ENCODE measurements at regions not wholly inside any gene's neighbourhood (a gene's known extent, or its start where the extent isn't known, plus 50 kb on each side); places are given as distances from the start of the nearest gene placed in this dataset.
"Not testable (repeated sequence)": the region's sequence is repeated elsewhere in the genome, so short reads cannot be mapped to it uniquely, and the experiment has no call there.

- in situ Hi-C loops (cut with HindIII; ENCODE audit: low pct_ligation_motif_present, low pct_unique_long_range_greater_than_20kb, low sequenced_read_pairs); DNase-seq: not testable (repeated sequence)
Measured at GRCh38 chr1:4078091-4078962, 178.3 kb upstream of the C1orf174 start.

GRCh38 chr1:4079815-4080214 lies 179.7 kb upstream of the C1orf174 start:
- in situ Hi-C loops (cut with HindIII; ENCODE audit: low pct_ligation_motif_present, low pct_unique_long_range_greater_than_20kb, low sequenced_read_pairs) = no loop called here
- no peak for DNase-seq

DNA sequence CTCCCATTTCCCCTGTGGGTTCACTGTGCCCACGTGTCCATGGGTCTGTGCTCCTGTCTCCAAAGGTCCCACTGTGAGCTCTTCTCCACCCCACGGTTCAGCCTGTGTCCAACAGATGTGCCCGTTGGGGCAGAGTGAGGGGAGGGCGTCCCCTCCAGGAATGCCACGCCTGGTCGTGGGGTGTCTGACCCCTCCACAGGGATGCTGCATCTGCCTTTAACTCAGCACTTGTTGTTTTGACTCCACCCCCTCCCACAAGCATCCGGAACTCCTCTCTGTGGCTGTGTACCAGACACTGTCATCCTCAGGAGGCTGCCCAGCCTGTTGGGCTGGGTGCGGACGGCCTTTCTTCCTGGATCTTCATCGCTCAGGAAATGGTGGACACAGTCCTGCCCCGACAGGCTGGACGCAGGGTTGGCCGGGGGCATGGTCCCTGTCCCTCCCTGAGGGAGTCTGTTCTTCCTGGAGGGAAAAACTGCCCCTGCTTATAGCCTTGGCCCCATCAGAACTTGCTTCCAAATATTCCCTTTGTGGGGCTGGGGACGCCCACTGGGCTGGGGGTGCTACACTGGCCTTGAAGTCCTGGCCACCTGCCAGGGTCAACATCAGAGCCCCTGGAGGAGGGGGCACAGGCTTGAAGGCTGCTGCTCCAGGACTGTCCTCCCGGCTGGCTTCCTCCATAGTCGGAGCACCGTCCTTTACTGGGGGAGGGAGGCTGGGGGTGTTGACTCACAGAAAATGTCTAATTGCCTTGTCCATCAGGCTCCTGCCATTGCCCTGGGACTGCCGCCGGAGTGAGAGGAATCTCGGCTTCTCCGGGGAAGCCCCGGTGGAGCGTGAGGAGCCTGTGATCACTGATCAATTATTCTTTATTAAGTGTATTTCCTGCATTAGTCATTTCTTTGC lies 182.0 kb upstream of the C1orf174 start:
- no peak for DNase-seq
- in situ Hi-C loops (cut with HindIII; ENCODE audit: low pct_ligation_motif_present, low pct_unique_long_range_greater_than_20kb, low sequenced_read_pairs) = no loop called here

GRCh38 chr1:4083231-4084047 lies 183.4 kb upstream of the C1orf174 start:
- in situ Hi-C loops (cut with HindIII; ENCODE audit: low pct_ligation_motif_present, low pct_unique_long_range_greater_than_20kb, low sequenced_read_pairs) = no loop called here

DNA sequence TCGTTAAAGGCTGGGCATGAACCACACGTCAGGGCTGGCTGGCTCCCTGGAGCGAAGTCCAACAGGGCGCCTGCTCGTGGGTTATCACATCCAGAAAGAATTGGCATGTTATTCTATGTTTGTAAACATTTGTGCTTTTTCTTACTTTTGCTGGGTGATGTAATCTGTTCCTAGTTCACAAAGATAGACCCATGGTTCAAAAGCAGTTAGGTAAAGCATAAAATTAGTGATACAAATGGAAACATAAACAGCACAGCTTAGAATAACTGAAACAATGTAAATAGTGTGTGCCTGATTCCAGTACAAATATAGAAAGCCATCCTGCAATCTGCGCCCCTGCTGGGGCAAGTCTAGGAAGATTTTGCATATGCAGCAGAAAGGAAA lies 184.0 kb upstream of the C1orf174 start:
- no peak for DNase-seq
- in situ Hi-C loops (cut with HindIII; ENCODE audit: low pct_ligation_motif_present, low pct_unique_long_range_greater_than_20kb, low sequenced_read_pairs) = no loop called here

More at GRCh38 chr1:4083231-4084047, 183.4 kb upstream of the C1orf174 start:
- no peak for DNase-seq

DNA sequence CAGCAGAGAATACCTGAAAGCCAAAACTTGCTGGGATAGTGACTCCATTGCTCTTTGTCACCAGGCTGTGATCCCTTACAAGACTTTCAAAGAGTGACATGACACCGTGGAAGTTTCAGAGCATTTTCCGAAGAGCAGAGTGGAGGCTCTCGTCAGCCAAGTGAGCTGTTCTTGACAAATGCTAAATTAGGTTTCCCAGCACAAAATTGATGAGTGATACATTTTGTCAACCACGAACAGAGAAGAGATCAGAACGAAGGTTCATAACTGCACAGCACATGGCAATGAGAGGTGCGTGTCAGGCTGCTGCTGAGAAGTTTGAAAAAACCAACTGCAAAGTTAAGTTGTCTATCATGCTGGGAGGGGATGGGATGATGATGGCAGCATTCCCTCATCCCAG lies 184.4 kb upstream of the C1orf174 start:
- in situ Hi-C loops (cut with HindIII; ENCODE audit: low pct_ligation_motif_present, low pct_unique_long_range_greater_than_20kb, low sequenced_read_pairs) = no loop called here
- DNase-seq = no peak

DNA sequence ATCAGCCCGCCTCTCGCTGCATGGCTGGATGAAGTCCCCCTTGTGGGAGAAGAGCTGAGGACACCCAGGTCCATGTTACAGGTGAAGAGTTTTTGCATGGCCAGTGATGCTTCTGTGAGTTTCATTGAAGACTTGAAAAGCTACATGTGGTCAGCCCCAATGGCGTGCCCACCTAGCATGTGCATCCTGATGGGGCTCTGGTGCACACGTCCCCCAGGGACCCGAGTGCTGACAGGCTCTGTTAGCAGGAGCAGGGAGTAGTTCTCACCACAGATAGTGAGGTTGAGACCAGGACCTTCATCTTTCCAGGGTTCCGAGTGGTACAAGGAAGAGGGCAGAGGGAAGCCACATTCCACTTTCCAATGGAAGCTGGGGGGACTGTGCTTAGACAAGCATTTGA lies 184.8 kb upstream of the C1orf174 start:
- no peak for DNase-seq
- in situ Hi-C loops (cut with HindIII; ENCODE audit: low pct_ligation_motif_present, low pct_unique_long_range_greater_than_20kb, low sequenced_read_pairs) = no loop called here

GRCh38 chr1:4085546-4085945 lies 185.5 kb upstream of the C1orf174 start:
- in situ Hi-C loops (cut with HindIII; ENCODE audit: low pct_ligation_motif_present, low pct_unique_long_range_greater_than_20kb, low sequenced_read_pairs) = no loop called here

DNA sequence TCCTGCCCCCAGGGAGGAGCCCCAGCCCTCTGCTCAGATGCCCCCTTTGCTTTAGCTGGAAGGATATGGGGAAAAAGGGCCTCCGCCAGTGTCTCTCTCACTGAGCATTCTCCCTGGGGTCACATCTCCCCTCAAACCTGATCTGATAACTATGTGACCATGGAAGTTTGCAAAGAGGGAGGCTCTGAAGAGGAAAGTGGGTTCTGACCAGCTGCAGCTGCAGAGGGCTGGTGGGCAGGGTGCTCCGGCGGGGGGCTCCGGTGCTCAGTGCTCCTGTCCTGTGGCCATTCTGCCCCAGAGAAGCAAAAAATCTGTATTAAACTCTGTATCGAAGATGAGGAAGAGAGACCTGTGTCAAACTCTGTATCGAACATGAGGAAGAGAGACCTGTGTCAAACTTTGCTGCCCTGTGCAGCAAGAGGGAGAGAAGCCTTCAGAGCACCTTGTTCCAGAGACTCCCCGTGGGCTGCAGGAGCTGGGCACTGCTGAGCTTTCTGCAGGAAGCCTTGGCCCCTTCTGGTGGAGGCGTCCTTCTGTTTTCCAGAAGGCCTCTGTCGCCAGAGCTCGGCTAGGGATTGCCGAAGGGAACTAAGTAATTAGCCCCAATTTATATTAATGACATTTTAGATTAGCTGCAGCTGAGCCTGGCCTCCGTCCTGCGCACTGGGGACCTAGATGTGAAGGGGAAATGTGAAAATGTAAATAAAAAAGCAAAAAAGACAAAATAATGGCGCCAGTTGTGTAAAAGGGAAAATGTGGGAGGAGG lies 186.2 kb upstream of the C1orf174 start:
- no peak for DNase-seq
- in situ Hi-C loops (cut with HindIII; ENCODE audit: low pct_ligation_motif_present, low pct_unique_long_range_greater_than_20kb, low sequenced_read_pairs) = no loop called here

More at GRCh38 chr1:4085546-4085945, 185.5 kb upstream of the C1orf174 start:
- no peak for DNase-seq

DNA sequence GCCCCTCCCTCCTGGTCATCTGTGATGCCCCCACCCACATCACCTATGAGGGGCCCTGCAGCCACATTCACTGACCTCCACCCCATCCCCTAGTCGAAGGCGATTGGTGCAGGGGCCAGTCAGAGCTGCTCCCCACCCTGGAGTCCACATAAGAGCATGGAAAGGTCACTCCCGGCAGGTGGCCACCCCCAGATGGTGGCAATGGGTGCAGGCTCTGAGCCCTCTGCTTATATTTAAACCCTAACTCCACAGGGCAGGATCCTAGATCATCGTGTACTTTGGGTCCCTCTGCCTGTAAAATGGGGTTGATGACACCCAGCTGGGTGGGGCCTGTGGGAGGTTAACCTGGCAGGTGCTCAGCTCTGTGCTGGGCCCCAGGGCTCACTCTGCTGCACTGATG lies 186.8 kb upstream of the C1orf174 start:
- no peak for DNase-seq
- in situ Hi-C loops (cut with HindIII; ENCODE audit: low pct_ligation_motif_present, low pct_unique_long_range_greater_than_20kb, low sequenced_read_pairs) = no loop called here

GRCh38 chr1:4087530-4088420 lies 187.7 kb upstream of the C1orf174 start:
- in situ Hi-C loops (cut with HindIII; ENCODE audit: low pct_ligation_motif_present, low pct_unique_long_range_greater_than_20kb, low sequenced_read_pairs) = no loop called here
- DNase-seq = no peak

DNA sequence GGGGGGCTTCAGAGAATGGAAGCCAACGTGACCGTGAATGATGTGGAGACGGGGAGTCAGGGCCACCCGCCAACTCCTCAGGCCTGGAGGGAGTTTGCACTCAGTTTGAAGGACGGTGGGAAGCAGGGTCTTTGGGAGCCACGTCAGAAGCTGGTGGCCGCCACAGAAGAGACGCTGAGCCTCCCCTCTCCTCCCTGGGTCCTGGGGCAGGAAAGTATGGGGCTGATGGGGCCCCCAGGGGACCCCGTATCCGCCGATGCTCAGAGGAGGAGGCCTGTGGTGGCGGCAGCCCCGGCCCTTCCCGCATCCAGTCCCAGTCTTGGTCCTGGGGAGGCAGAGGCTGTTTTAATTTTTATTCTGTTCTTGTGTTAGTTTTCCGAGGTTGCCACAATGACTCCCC lies 188.6 kb upstream of the C1orf174 start:
- DNase-seq = no peak
- in situ Hi-C loops (cut with HindIII; ENCODE audit: low pct_ligation_motif_present, low pct_unique_long_range_greater_than_20kb, low sequenced_read_pairs) = no loop called here

DNA sequence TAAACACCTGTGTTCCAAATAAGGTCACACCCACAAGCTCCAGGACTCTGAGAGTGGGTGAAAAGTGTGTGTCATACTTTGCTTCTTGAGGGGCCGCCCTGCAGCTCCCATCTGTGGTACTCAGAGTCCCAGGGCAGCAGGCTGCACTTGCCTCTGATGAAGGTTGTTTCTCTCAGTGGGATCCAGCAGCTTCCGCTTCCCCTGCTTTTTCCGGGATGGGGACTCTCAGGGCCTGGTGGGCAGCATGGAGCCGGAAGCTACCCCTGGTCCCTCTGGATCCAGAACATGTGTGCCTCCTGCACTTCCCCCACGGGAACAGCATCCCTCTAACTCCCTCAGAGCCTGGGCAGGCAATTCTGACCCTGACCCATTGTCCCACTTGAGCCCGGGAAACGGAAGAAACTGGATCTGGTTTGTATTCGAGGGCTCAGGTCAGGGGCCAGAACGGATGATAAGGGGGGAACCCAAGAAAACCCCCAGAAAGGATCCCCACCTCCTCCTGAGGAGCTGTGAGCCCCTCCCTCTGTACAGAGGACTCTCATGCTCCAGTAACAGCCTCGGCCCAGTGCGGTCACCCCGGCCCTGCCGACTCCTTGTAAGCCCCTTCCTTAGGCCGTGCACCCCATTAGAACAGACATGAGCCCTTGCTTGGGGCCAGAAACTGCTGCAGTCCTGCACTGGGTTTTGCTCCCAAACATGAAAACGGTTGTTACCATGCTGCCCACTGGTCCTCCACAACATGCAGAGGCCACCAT lies 189.5 kb upstream of the C1orf174 start:
- in situ Hi-C loops (cut with HindIII; ENCODE audit: low pct_ligation_motif_present, low pct_unique_long_range_greater_than_20kb, low sequenced_read_pairs) = no loop called here
- no peak for DNase-seq

DNA sequence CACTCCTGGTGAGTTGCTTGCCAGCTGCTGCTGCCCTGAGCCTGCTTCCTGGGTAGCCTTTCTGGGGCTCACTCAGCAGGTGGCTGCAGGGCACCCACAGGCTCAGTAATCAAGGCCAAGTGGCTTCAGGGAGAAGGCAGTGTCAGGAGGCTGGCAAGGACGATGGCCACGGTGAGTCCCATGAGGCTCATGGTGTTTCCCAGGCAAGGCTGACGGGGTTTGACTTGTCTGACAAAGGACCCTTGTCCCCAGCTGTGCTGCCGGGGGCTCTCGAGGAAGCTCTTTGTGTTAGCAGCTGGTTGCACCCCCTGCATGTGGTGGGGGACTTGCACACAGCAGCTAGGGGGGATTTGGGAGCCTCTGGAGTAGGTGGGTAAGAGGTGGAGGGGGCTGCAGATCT lies 190.5 kb upstream of the C1orf174 start:
- DNase-seq = no peak
- in situ Hi-C loops (cut with HindIII; ENCODE audit: low pct_ligation_motif_present, low pct_unique_long_range_greater_than_20kb, low sequenced_read_pairs) = no loop called here

- in situ Hi-C loops (cut with HindIII; ENCODE audit: low pct_ligation_motif_present, low pct_unique_long_range_greater_than_20kb, low sequenced_read_pairs) = no loop called here
- no peak for DNase-seq
Measured at GRCh38 chr1:4090976-4091660, 191.0 kb upstream of the C1orf174 start.

DNA sequence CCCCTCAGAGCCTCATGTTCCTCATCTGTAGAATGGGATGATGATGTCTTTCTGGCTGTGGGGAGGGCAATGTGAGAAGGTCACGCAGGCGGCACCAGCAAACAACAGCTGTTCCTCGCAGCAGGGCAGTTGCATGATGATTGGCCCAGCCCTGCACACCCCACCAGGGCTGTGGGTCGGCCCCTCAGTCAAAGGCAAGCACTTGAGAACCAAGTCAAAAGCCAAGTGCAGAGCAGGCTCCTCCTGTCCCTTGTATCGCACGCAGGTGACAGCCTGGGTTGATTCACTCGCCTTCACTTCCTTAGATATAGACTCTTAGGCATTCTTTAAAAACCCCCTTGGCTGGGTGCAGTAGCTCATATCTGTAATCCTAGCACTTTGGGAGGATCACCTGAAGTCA lies 191.9 kb upstream of the C1orf174 start:
- no peak for DNase-seq
- in situ Hi-C loops (cut with HindIII; ENCODE audit: low pct_ligation_motif_present, low pct_unique_long_range_greater_than_20kb, low sequenced_read_pairs) = no loop called here
